HL-60 (cell line): ENCODE measurements at regions not wholly inside any gene's neighbourhood (a gene's known extent, or its start where the extent isn't known, plus 50 kb on each side); places are given as distances from the start of the nearest gene placed in this dataset.

Experiments
- CTCF ChIP-seq: IDR thresholded peaks from one replicate; pipeline ENCODE4 v1.5.1; 2011; ENCODE audit warnings: low read length, control low read depth, inconsistent platforms; ENCODE audit not compliant: insufficient read depth
- GABPA ChIP-seq: IDR thresholded peaks from 2 replicates; pipeline ENCODE4 v1.6.1; 2012; ENCODE audit warnings: low read depth
- POLR2AphosphoS5 ChIP-seq: IDR thresholded peaks from 2 replicates; pipeline ENCODE4 v1.6.1; 2012; ENCODE audit warnings: low read depth
- REST ChIP-seq: IDR thresholded peaks from 2 replicates; pipeline ENCODE4 v1.6.1; 2012; ENCODE audit warnings: low read depth; ENCODE audit not compliant: insufficient replicate concordance
- SPI1 ChIP-seq: IDR thresholded peaks from 2 replicates; pipeline ENCODE4 v1.6.1; 2012; ENCODE audit warnings: low read depth, mild to moderate bottlenecking, borderline replicate concordance

GRCh38 chr2:219954331-219954730 lies 326.9 kb downstream of the SLC4A3 start:
- no peak for TF ChIP-seq CTCF
- no peak for TF ChIP-seq GABPA
- no peak for TF ChIP-seq POLR2AphosphoS5
- no peak for TF ChIP-seq REST
- TF ChIP-seq SPI1: no peak
